ENCODE measurements at regions not wholly inside any gene's neighbourhood (a gene's known extent, or its start where the extent isn't known, plus 50 kb on each side); places are given as distances from the start of the nearest gene placed in this dataset.

DNA sequence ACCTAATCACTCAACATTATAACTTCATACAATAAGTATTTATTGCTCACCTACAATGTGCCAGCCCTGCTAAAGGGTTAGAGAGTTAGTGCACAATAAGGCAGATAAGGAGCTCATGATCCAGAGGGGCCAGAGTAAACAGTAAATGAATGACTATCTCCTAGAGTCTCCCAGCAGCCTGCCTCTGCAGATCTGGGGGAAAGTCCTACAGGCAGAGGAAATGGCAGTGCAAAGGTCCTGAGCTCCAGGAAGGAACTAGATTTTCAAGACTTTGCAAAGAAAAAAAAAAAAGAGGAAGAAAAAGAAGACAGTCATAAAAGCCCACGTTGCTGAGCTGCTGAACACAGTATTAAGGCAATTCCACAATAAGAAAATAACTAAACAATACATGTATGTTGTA, 160.1 kb downstream of the SIM1 start:
- H3K79me2 ChIP-seq (replicated peaks; ENCODE audit: insufficient read depth, low read length), result no peaks in the 10 kb centered on the region
- no peaks in the 10 kb centered on the region for H3K9me2 ChIP-seq (ENCODE audit: insufficient read depth, low read length)
- H4K20me1 ChIP-seq (ENCODE audit: insufficient read depth), result no peaks in the 10 kb centered on the region
- H3K4me3 ChIP-seq (ENCODE audit: low read length), result no peak overlapping the region
- H3K4me2 ChIP-seq (ENCODE audit: low read length), result peak overlapping the region; percentile 8
- no peak for TF ChIP-seq RAD21 (conservative IDR thresholded peaks at IDR 0.05)
- TF ChIP-seq, protein P1, sequence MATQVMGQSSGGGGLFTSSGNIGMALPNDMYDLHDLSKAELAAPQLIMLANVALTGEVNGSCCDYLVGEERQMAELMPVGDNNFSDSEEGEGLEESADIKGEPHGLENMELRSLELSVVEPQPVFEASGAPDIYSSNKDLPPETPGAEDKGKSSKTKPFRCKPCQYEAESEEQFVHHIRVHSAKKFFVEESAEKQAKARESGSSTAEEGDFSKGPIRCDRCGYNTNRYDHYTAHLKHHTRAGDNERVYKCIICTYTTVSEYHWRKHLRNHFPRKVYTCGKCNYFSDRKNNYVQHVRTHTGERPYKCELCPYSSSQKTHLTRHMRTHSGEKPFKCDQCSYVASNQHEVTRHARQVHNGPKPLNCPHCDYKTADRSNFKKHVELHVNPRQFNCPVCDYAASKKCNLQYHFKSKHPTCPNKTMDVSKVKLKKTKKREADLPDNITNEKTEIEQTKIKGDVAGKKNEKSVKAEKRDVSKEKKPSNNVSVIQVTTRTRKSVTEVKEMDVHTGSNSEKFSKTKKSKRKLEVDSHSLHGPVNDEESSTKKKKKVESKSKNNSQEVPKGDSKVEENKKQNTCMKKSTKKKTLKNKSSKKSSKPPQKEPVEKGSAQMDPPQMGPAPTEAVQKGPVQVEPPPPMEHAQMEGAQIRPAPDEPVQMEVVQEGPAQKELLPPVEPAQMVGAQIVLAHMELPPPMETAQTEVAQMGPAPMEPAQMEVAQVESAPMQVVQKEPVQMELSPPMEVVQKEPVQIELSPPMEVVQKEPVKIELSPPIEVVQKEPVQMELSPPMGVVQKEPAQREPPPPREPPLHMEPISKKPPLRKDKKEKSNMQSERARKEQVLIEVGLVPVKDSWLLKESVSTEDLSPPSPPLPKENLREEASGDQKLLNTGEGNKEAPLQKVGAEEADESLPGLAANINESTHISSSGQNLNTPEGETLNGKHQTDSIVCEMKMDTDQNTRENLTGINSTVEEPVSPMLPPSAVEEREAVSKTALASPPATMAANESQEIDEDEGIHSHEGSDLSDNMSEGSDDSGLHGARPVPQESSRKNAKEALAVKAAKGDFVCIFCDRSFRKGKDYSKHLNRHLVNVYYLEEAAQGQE (IDR thresholded peaks at IDR 0.05; ENCODE audit: borderline replicate concordance), result no peak
- no peak for TF ChIP-seq TAF1 (IDR thresholded peaks at IDR 0.05; ENCODE audit: low read depth)
- TF ChIP-seq, protein P2, sequence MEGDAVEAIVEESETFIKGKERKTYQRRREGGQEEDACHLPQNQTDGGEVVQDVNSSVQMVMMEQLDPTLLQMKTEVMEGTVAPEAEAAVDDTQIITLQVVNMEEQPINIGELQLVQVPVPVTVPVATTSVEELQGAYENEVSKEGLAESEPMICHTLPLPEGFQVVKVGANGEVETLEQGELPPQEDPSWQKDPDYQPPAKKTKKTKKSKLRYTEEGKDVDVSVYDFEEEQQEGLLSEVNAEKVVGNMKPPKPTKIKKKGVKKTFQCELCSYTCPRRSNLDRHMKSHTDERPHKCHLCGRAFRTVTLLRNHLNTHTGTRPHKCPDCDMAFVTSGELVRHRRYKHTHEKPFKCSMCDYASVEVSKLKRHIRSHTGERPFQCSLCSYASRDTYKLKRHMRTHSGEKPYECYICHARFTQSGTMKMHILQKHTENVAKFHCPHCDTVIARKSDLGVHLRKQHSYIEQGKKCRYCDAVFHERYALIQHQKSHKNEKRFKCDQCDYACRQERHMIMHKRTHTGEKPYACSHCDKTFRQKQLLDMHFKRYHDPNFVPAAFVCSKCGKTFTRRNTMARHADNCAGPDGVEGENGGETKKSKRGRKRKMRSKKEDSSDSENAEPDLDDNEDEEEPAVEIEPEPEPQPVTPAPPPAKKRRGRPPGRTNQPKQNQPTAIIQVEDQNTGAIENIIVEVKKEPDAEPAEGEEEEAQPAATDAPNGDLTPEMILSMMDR (IDR thresholded peaks at IDR 0.05; ENCODE audit: poor library complexity, severe bottlenecking), result no peak
- no peak overlapping the region for H3K9ac ChIP-seq (ENCODE audit: low read length)
- H3K27ac ChIP-seq (ENCODE audit: low read length), result no peak overlapping the region
- no peak overlapping the region for H2AFZ ChIP-seq (ENCODE audit: low read depth, low read length)
- no peaks in the 10 kb centered on the region for H3F3A ChIP-seq (ENCODE audit: insufficient read depth, low read length, poor library complexity, severe bottlenecking)
- no peaks in the 10 kb centered on the region for H3K9me3 ChIP-seq (ENCODE audit: low read length)
- no peaks in the 10 kb centered on the region for H3K36me3 ChIP-seq (ENCODE audit: insufficient read depth, low read length)
- H3K27me3 ChIP-seq (ENCODE audit: insufficient read depth, low read depth, low read length), result no peaks in the 10 kb centered on the region

DNA sequence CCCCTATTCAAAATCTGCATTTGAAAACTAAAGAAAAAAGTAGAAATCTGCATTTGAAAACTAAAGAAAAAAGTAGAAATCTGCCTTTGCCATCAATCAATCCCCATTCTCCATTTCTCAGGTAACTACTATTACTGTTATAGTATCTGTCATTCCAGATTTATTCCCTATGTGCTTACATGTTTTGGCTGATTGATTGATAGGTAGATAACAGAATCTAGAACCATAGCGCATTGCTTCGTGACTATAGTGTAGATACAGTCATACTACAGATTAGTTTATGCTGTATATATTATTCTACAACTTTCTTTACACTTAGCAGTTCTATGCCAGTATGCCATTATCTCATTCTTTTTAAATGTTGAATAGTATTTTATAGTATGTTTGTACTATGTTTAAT, 163.0 kb downstream of the SIM1 start:
- Histone ChIP-seq H3K9me3 (ENCODE audit: low read length) (no peaks in the 10 kb centered on the region), H3K27me3 (ENCODE audit: insufficient read depth, low read depth, low read length) (no peaks in the 10 kb centered on the region), H3K9ac (ENCODE audit: low read length) (no peak overlapping the region), H3K4me3 (ENCODE audit: low read length) (no peak overlapping the region), H2AFZ (ENCODE audit: low read depth, low read length) (no peak overlapping the region), H3K79me2 (replicated peaks; ENCODE audit: insufficient read depth, low read length) (no peaks in the 10 kb centered on the region), H3K9me2 (ENCODE audit: insufficient read depth, low read length) (no peaks in the 10 kb centered on the region), H3F3A (ENCODE audit: insufficient read depth, low read length, poor library complexity, severe bottlenecking) (no peaks in the 10 kb centered on the region), H3K36me3 (ENCODE audit: insufficient read depth, low read length) (no peaks in the 10 kb centered on the region), H4K20me1 (ENCODE audit: insufficient read depth) (no peaks in the 10 kb centered on the region), H3K4me2 (ENCODE audit: low read length) (no peak overlapping the region), H3K27ac (ENCODE audit: low read length) (no peak overlapping the region)
- TF ChIP-seq POLR2AphosphoS5 (IDR thresholded peaks at IDR 0.05), result peak; percentile 31
- no peak for TF ChIP-seq EZH2 (IDR thresholded peaks at IDR 0.05; ENCODE audit: borderline replicate concordance, insufficient read depth, low read length, poor library complexity, severe bottlenecking)
- TF ChIP-seq EP300 (conservative IDR thresholded peaks at IDR 0.05; ENCODE audit: poor library complexity, severe bottlenecking), result peak; percentile 75

DNA sequence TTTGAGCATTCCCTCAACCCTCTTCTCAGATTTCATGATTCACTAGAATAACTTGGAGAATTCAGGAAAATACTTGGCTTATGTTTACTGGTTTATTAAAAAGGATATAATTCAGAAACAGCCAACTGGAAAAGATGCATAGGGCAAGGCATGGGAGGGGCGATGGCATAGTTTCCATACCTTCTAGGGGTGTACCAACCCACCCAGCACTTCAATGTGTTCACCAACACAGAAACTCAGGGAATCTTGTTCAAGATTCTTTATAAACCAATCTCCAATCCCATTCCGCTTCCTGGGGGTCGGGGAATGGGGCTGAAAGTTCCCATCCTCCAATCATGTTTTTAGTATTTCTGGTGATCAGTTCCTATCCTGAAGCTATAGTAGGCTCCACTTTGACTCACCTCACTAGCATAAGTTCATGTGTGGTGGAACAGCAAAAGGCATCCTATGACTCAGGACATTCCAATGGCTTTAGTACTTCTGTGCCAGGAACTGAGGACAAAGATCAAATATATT, 164.4 kb downstream of the SIM1 start:
- TF ChIP-seq MXI1 (conservative IDR thresholded peaks at IDR 0.05; ENCODE audit: poor library complexity, severe bottlenecking) (no peak), TAF1 (IDR thresholded peaks at IDR 0.05; ENCODE audit: low read depth) (no peak), POLR2AphosphoS5 (IDR thresholded peaks at IDR 0.05) (no peak), EP300 (conservative IDR thresholded peaks at IDR 0.05; ENCODE audit: poor library complexity, severe bottlenecking) (no peak), SMC3 (conservative IDR thresholded peaks at IDR 0.05; ENCODE audit: poor library complexity) (no peak), RAD21 (conservative IDR thresholded peaks at IDR 0.05) (no peak), EZH2 (IDR thresholded peaks at IDR 0.05; ENCODE audit: borderline replicate concordance, insufficient read depth, low read length, poor library complexity, severe bottlenecking) (no peak)
- TF ChIP-seq, protein P2 (IDR thresholded peaks at IDR 0.05; ENCODE audit: poor library complexity, severe bottlenecking), result no peak
- TF ChIP-seq, protein P1 (IDR thresholded peaks at IDR 0.05; ENCODE audit: borderline replicate concordance), result no peak
- H3K9ac ChIP-seq (ENCODE audit: low read length), result no peak overlapping the region

More for the DNA sequence above, 164.4 kb downstream of the SIM1 start:
- Histone ChIP-seq H3K79me2 (replicated peaks; ENCODE audit: insufficient read depth, low read length) (no peaks in the 10 kb centered on the region), H3F3A (ENCODE audit: insufficient read depth, low read length, poor library complexity, severe bottlenecking) (no peaks in the 10 kb centered on the region), H4K20me1 (ENCODE audit: insufficient read depth) (no peaks in the 10 kb centered on the region), H3K36me3 (ENCODE audit: insufficient read depth, low read length) (no peaks in the 10 kb centered on the region), H3K27ac (ENCODE audit: low read length) (no peak overlapping the region), H3K9me3 (ENCODE audit: low read length) (no peaks in the 10 kb centered on the region), H3K4me3 (ENCODE audit: low read length) (no peak overlapping the region), H3K9me2 (ENCODE audit: insufficient read depth, low read length) (no peaks in the 10 kb centered on the region), H3K27me3 (ENCODE audit: insufficient read depth, low read depth, low read length) (no peaks in the 10 kb centered on the region), H2AFZ (ENCODE audit: low read depth, low read length) (no peak overlapping the region), H3K4me2 (ENCODE audit: low read length) (no peak overlapping the region)
